ENCODE measurements at regions not wholly inside any gene's neighbourhood (a gene's known extent, or its start where the extent isn't known, plus 50 kb on each side); places are given as distances from the start of the nearest gene placed in this dataset.

DNA sequence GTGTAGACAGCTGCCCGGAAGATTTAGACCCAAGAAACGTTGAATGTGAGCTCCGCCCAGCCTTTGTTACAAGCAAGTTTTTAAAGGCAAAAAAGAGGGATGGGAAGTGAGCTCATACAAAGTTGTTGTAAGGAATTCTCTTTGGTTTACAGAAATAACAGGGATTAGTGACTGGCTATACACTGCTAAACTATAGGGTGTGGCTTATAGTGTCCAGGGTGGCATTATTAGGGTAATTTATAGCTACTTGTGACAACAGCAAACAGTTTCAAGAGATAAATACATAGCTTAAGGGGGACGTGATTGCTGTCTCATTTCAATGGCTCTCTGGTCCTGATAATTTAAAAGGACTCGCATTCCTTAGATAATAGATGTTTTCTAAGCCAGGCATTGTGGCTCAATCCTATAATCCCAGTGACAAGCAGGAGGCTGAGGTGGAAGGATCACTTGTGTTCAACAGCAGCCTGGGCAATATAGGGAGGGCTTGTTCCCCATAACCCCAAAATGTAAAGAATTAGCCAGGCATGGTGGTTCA lies 66.5 kb upstream of the TGIF1 start:
- 59 to 70% methylated on average over 5 of the region's 5 CpGs for WGBS, 2 donors
- H3K27me3 ChIP-seq, result no peaks in the 10 kb centered on the region
- intact Hi-C loops (cut with DNase I), result no loop called here

DNA sequence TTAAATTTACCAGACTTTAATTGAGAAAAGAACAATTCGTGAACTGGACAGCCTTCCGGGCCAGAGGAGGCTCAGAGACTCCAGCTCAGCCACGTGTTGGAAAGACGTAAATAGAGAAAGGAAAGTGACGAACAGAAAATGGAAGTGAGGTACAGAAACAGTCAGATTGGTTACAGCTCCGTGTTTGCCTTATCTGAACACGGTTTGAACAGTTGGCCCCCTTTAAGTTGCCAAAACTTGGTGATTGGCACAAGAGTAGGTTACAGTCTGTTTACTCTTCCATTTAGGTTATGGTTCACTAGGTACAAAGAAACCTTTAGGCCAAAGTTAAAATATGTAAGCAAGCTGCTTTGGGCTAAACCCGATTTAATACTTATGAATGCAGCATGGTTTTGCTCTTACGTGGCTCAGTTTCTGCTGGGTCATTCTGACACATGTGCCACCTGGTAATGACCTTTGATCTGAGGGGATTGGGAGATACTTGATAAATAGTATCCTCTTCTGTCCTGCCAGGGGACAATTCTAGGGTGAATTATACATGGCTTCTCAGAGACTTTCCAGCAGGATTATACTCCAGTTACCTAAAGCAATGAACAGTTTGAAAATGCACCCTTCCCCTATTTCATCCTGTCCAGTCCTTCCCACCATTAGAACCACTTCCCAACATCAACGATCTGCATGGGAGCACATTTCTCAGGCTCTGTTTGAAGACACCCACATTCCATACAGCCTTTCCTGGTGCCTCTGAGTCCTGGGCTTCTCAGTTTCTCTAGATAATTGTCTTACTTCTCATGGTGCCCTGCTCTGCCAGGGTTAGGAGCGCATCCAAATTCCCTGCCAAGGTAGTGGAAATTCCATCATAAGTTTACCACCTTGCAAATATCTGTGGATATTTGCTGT lies 65.1 kb upstream of the TGIF1 start:
- intact Hi-C loops (cut with DNase I), result no loop called here
- Histone ChIP-seq H3K9me3 (peaks cover 0 to 2% (median 0%) of the 10 kb centered on the region in 4 donors), H3K4me3 (no peak overlapping the region), H3K36me3 (no peaks in the 10 kb centered on the region), H3K4me1 (no peaks in the 10 kb centered on the region), H3K27me3 (no peaks in the 10 kb centered on the region), H3K27ac (no peak overlapping the region)
- TF ChIP-seq, protein P1, sequence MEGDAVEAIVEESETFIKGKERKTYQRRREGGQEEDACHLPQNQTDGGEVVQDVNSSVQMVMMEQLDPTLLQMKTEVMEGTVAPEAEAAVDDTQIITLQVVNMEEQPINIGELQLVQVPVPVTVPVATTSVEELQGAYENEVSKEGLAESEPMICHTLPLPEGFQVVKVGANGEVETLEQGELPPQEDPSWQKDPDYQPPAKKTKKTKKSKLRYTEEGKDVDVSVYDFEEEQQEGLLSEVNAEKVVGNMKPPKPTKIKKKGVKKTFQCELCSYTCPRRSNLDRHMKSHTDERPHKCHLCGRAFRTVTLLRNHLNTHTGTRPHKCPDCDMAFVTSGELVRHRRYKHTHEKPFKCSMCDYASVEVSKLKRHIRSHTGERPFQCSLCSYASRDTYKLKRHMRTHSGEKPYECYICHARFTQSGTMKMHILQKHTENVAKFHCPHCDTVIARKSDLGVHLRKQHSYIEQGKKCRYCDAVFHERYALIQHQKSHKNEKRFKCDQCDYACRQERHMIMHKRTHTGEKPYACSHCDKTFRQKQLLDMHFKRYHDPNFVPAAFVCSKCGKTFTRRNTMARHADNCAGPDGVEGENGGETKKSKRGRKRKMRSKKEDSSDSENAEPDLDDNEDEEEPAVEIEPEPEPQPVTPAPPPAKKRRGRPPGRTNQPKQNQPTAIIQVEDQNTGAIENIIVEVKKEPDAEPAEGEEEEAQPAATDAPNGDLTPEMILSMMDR (IDR thresholded peaks at IDR 0.05), result no peak
- no peak for TF ChIP-seq POLR2A (IDR thresholded peaks at IDR 0.05)
- TF ChIP-seq POLR2AphosphoS5 (IDR thresholded peaks at IDR 0.05), result no peak
- no peak for TF ChIP-seq EP300 (IDR thresholded peaks at IDR 0.05)
- no peak for DNase-seq
- WGBS, 2 donors, result 84 to 85% methylated on average over 11 of the region's 11 CpGs

More for the DNA sequence above, 66.5 kb upstream of the TGIF1 start:
- TF ChIP-seq, protein P1 (IDR thresholded peaks at IDR 0.05), result no peak
- TF ChIP-seq POLR2A (IDR thresholded peaks at IDR 0.05) (no peak), EP300 (IDR thresholded peaks at IDR 0.05) (no peak), POLR2AphosphoS5 (IDR thresholded peaks at IDR 0.05) (no peak)
- Histone ChIP-seq H3K4me3 (no peak overlapping the region), H3K36me3 (no peaks in the 10 kb centered on the region), H3K4me1 (no peaks in the 10 kb centered on the region), H3K27ac (no peak overlapping the region), H3K9me3 (no peaks in the 10 kb centered on the region)
- no peak for DNase-seq

DNA sequence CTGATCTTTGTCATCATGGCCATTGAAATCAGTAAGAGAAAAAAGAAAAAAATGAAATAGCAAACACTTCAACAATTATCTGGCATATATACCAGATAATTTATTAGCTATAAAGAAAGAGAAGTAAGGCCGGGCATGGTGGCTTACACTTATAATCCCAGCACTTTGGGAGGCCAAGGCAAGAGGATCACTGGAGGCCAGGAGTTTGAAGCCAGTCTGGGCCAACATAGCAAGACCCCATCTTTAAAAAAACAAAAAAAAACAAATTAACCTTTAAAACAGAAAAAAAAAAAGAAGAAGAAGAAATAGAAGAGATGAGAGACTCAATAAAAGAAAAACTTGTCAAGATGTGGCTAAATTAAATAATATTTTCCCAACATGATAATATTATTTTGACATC lies 61.6 kb upstream of the TGIF1 start:
- H3K9me3 ChIP-seq, result peaks cover 0 to 10% (median 1%) of the 10 kb centered on the region in 4 donors
- H3K4me3 ChIP-seq, result no peak overlapping the region
- no peak overlapping the region for H3K27ac ChIP-seq
- intact Hi-C loops (cut with DNase I), result no loop called here
- no peaks in the 10 kb centered on the region for H3K27me3 ChIP-seq
- H3K4me1 ChIP-seq, result no peaks in the 10 kb centered on the region
- H3K36me3 ChIP-seq, result no peaks in the 10 kb centered on the region
- no peak for DNase-seq
- WGBS, 2 donors, result 96 to 100% methylated on average over 1 of the region's 1 CpG
- TF ChIP-seq, protein P1 (IDR thresholded peaks at IDR 0.05), result no peak
- no peak for TF ChIP-seq EP300 (IDR thresholded peaks at IDR 0.05)
- no peak for TF ChIP-seq POLR2AphosphoS5 (IDR thresholded peaks at IDR 0.05)
- TF ChIP-seq POLR2A (IDR thresholded peaks at IDR 0.05), result no peak

GRCh38 chr18:3388980-3389379 lies 61.0 kb upstream of the TGIF1 start:
- no peak for TF ChIP-seq EP300 (IDR thresholded peaks at IDR 0.05)
- TF ChIP-seq POLR2AphosphoS5 (IDR thresholded peaks at IDR 0.05), result no peak
- TF ChIP-seq, protein P1 (IDR thresholded peaks at IDR 0.05), result no peak
- TF ChIP-seq POLR2A (IDR thresholded peaks at IDR 0.05), result no peak
- Histone ChIP-seq H3K27me3 (no peaks in the 10 kb centered on the region), H3K4me3 (no peak overlapping the region), H3K9me3 (peaks cover 0 to 10% (median 1%) of the 10 kb centered on the region in 4 donors), H3K36me3 (no peaks in the 10 kb centered on the region), H3K4me1 (no peaks in the 10 kb centered on the region), H3K27ac (no peak overlapping the region)
- intact Hi-C loops (cut with DNase I), result no loop called here
- 63 to 71% methylated on average over 4 of the region's 4 CpGs for WGBS, 2 donors
- no peak for DNase-seq
